ENCODE measurements at regions not wholly inside any gene's neighbourhood (a gene's known extent, or its start where the extent isn't known, plus 50 kb on each side); places are given as distances from the start of the nearest gene placed in this dataset.

DNA sequence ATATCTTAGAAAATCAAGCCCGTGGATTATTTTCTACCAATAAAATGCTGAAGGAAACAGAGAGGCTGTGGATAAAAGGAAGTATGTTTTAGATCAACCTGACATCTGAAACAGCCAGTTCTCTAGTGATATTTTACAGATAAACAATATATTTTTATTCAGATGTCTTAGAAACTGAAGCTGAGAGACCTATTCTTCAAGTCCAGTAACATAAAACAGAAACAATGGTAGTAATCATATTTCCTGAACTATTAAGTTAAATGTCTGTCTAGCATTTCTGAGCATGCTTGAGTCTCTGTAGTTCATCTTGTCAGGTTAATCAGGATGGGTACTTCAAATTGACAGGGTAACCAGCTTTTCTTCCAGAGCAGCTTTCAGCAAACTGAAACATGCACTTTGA lies 449.6 kb upstream of the TOM1L1 start:
- TF ChIP-seq, protein P1, sequence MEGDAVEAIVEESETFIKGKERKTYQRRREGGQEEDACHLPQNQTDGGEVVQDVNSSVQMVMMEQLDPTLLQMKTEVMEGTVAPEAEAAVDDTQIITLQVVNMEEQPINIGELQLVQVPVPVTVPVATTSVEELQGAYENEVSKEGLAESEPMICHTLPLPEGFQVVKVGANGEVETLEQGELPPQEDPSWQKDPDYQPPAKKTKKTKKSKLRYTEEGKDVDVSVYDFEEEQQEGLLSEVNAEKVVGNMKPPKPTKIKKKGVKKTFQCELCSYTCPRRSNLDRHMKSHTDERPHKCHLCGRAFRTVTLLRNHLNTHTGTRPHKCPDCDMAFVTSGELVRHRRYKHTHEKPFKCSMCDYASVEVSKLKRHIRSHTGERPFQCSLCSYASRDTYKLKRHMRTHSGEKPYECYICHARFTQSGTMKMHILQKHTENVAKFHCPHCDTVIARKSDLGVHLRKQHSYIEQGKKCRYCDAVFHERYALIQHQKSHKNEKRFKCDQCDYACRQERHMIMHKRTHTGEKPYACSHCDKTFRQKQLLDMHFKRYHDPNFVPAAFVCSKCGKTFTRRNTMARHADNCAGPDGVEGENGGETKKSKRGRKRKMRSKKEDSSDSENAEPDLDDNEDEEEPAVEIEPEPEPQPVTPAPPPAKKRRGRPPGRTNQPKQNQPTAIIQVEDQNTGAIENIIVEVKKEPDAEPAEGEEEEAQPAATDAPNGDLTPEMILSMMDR (conservative IDR thresholded peaks at IDR 0.05; ENCODE audit: low read depth, low read length), result no peak
- no peak for TF ChIP-seq EZH2 (IDR thresholded peaks at IDR 0.05; ENCODE audit: low read length, unreplicated experiment)
